CD1c-positive myeloid dendritic cell (primary cell): ENCODE measurements at regions not wholly inside any gene's neighbourhood (a gene's known extent, or its start where the extent isn't known, plus 50 kb on each side); places are given as distances from the start of the nearest gene placed in this dataset.
"Not testable (repeated sequence)": the region's sequence is repeated elsewhere in the genome, so short reads cannot be mapped to it uniquely, and the experiment has no call there.

ENCODE experiments used
- DNase-seq: peaks from one replicate; pipeline ENCODE4 v3.0.0-alpha.2; 2016; ENCODE audit errors: extremely low spot score

- DNase-seq, result no peak
Measured at GRCh38 chr2:210861038-210861665, 304.8 kb downstream of the CPS1 start.

GRCh38 chr2:210862283-210863065 is 306.1 kb downstream of the CPS1 start:
- no peak for DNase-seq

- DNase-seq, result no peak
Measured at GRCh38 chr2:210863283-210863682, 306.9 kb downstream of the CPS1 start.

GRCh38 chr2:210871566-210871965 is 315.2 kb downstream of the CPS1 start:
- not testable (repeated sequence) for DNase-seq

- no peak for DNase-seq
Measured at GRCh38 chr2:210873631-210874030, 317.2 kb downstream of the CPS1 start.

GRCh38 chr2:210884227-210884626 is 327.8 kb downstream of the CPS1 start:
- no peak for DNase-seq

GRCh38 chr2:210888035-210888434 is 331.6 kb downstream of the CPS1 start:
- DNase-seq, result no peak

GRCh38 chr2:210895132-210895531 is 338.7 kb downstream of the CPS1 start:
- no peak for DNase-seq

GRCh38 chr2:210899131-210899530 is 342.7 kb downstream of the CPS1 start:
- no peak for DNase-seq

GRCh38 chr2:210901326-210901725 is 344.9 kb downstream of the CPS1 start:
- DNase-seq, result no peak

- no peak for DNase-seq
Measured at GRCh38 chr2:210912779-210913178, 356.4 kb downstream of the CPS1 start.

GRCh38 chr2:210913461-210913860 is 357.1 kb downstream of the CPS1 start:
- no peak for DNase-seq

- no peak for DNase-seq
Measured at GRCh38 chr2:210915912-210916311, 359.5 kb downstream of the CPS1 start.

GRCh38 chr2:210917465-210917864 is 361.1 kb downstream of the CPS1 start:
- DNase-seq, result no peak

- no peak for DNase-seq
Measured at GRCh38 chr2:210919128-210919527, 362.7 kb downstream of the CPS1 start.

GRCh38 chr2:210922419-210922818 is 366.0 kb downstream of the CPS1 start:
- DNase-seq, result no peak

GRCh38 chr2:210928714-210929113 is 372.3 kb downstream of the CPS1 start:
- no peak for DNase-seq

- no peak for DNase-seq
Measured at GRCh38 chr2:210938228-210938627, 381.8 kb downstream of the CPS1 start.

GRCh38 chr2:210946395-210946794 is 390.0 kb downstream of the CPS1 start:
- DNase-seq, result no peak

- not testable (repeated sequence) for DNase-seq
Measured at GRCh38 chr2:210950434-210951060, 394.1 kb downstream of the CPS1 start.

GRCh38 chr2:210954386-210954907 is 398.0 kb downstream of the CPS1 start:
- no peak for DNase-seq

- DNase-seq, result no peak
Measured at GRCh38 chr2:210955591-210955990, 399.2 kb downstream of the CPS1 start.

- no peak for DNase-seq
Measured at GRCh38 chr2:210956101-210956500, 399.7 kb downstream of the CPS1 start.
